HG02852 (cell line): ENCODE measurements at regions not wholly inside any gene's neighbourhood (a gene's known extent, or its start where the extent isn't known, plus 50 kb on each side); places are given as distances from the start of the nearest gene placed in this dataset.

Experiments used
- ATAC-seq: cut with Tn5 transposase; IDR thresholded peaks from one replicate; pipeline ENCODE4 v1.9.1; 2021; ENCODE audit warnings: mild to moderate bottlenecking, moderate library complexity; ENCODE audit not compliant: unreplicated experiment

GRCh38 chr18:38886861-38887670, 1321.5 kb upstream of the CELF4 start:
- ATAC-seq = no peak

- no peak for ATAC-seq
Observed at GRCh38 chr18:38886235-38886634, 1320.6 kb upstream of the CELF4 start.

- no peak for ATAC-seq
Observed at GRCh38 chr18:38884050-38884449, 1318.5 kb upstream of the CELF4 start.

- ATAC-seq = no peak
Observed at GRCh38 chr18:38883111-38883510, 1317.5 kb upstream of the CELF4 start.

- ATAC-seq = no peak
Observed at GRCh38 chr18:38879871-38880270, 1314.3 kb upstream of the CELF4 start.

GRCh38 chr18:38872342-38872741, 1306.7 kb upstream of the CELF4 start:
- peak; percentile 64 for ATAC-seq

- ATAC-seq = no peak
Observed at GRCh38 chr18:38868757-38869156, 1303.2 kb upstream of the CELF4 start.

- no peak for ATAC-seq
Observed at GRCh38 chr18:38867680-38868079, 1302.1 kb upstream of the CELF4 start.

- no peak for ATAC-seq
Observed at GRCh38 chr18:38851526-38851925, 1285.9 kb upstream of the CELF4 start.

- no peak for ATAC-seq
Observed at GRCh38 chr18:38847326-38847725, 1281.7 kb upstream of the CELF4 start.

GRCh38 chr18:38843291-38843690, 1277.7 kb upstream of the CELF4 start:
- ATAC-seq = no peak

- no peak for ATAC-seq
Observed at GRCh38 chr18:38826247-38826646, 1260.6 kb upstream of the CELF4 start.

GRCh38 chr18:38811209-38811608, 1245.6 kb upstream of the CELF4 start:
- ATAC-seq = no peak

GRCh38 chr18:38810789-38811188, 1245.2 kb upstream of the CELF4 start:
- no peak for ATAC-seq

GRCh38 chr18:38807915-38808314, 1242.3 kb upstream of the CELF4 start:
- ATAC-seq = peak; percentile 83

GRCh38 chr18:38805256-38805655, 1239.7 kb upstream of the CELF4 start:
- no peak for ATAC-seq

- no peak for ATAC-seq
Observed at GRCh38 chr18:38801640-38802039, 1236.0 kb upstream of the CELF4 start.

GRCh38 chr18:38796762-38797161, 1231.2 kb upstream of the CELF4 start:
- no peak for ATAC-seq

GRCh38 chr18:38792731-38793130, 1227.1 kb upstream of the CELF4 start:
- ATAC-seq = no peak

- ATAC-seq = no peak
Observed at GRCh38 chr18:38790786-38791185, 1225.2 kb upstream of the CELF4 start.

GRCh38 chr18:38790303-38790702, 1224.7 kb upstream of the CELF4 start:
- no peak for ATAC-seq

GRCh38 chr18:38789141-38789540, 1223.5 kb upstream of the CELF4 start:
- ATAC-seq = no peak

GRCh38 chr18:38786906-38787305, 1221.3 kb upstream of the CELF4 start:
- no peak for ATAC-seq
